Liver (tissue), 2 donors: ENCODE measurements at regions not wholly inside any gene's neighbourhood (a gene's known extent, or its start where the extent isn't known, plus 50 kb on each side); places are given as distances from the start of the nearest gene placed in this dataset.

Source experiments
- YY1 ChIP-seq: IDR thresholded peaks from 2 replicates; pipeline ENCODE4 v1.6.1; 2016; ENCODE audit warnings: antibody characterized with exemption, mild to moderate bottlenecking
- TF ChIP-seq, protein P1 (sequence below): fragments of 150-350 bp; IDR thresholded peaks from 2 replicates; pipeline ENCODE4 v1.5.1; 2017; ENCODE audit warnings: improper control_type of control experiment, low read depth, low read length; ENCODE audit not compliant: missing input control
- donor health status: healthy.

DNA sequence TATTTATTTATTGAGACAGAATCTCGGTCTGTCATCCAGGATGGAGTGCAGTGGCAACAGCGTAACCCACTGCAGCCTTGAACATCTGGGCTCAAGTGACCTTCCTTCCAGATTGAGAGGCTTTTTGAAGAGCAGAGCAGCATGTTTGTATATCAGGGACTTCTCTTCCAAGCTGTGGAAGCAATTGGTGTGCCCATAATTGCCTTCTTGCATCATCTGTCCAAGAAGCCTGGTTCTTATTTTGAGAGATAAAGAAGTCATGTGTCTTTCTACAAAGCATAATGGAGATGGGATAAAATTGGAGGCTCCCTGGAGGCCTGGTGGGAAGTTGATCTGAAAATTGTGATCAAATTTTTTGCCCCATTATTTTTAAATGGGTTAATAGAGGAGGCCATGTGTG lies 183.8 kb upstream of the MCTP2 start:
- TF ChIP-seq YY1, result no peak
- TF ChIP-seq, protein P1, sequence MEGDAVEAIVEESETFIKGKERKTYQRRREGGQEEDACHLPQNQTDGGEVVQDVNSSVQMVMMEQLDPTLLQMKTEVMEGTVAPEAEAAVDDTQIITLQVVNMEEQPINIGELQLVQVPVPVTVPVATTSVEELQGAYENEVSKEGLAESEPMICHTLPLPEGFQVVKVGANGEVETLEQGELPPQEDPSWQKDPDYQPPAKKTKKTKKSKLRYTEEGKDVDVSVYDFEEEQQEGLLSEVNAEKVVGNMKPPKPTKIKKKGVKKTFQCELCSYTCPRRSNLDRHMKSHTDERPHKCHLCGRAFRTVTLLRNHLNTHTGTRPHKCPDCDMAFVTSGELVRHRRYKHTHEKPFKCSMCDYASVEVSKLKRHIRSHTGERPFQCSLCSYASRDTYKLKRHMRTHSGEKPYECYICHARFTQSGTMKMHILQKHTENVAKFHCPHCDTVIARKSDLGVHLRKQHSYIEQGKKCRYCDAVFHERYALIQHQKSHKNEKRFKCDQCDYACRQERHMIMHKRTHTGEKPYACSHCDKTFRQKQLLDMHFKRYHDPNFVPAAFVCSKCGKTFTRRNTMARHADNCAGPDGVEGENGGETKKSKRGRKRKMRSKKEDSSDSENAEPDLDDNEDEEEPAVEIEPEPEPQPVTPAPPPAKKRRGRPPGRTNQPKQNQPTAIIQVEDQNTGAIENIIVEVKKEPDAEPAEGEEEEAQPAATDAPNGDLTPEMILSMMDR, result no peak
